DMS153 treated with DMSO at 0.1 percent for 48 hours (cell line): ENCODE measurements at regions not wholly inside any gene's neighbourhood (a gene's known extent, or its start where the extent isn't known, plus 50 kb on each side); places are given as distances from the start of the nearest gene placed in this dataset.

Source experiments
- DNase-seq: peaks from one replicate; lab custom pipeline; 2025; ENCODE audit not compliant: unreplicated experiment; lab: John Stamatoyannopoulos, UW

DNA sequence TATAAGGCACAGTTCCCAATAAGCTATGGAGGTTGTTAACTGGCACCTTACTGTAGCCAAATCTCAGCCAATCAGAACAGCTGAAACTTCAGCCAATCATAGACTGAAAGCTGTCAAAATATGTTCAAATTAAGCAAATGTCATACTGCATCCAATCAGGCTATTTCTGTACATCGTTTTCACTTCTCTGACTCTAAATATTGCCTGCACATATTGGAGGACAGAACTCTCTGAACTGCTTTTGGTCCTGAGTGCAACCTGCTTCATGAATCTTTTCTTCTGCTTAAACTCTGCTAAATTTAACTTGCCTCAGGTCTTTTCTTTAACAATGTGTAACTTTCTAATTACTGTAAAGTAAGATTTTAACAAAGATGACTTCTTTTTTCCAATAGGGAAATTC lies 1198.9 kb upstream of the PCDH7 start:
- no peak for DNase-seq

DNA sequence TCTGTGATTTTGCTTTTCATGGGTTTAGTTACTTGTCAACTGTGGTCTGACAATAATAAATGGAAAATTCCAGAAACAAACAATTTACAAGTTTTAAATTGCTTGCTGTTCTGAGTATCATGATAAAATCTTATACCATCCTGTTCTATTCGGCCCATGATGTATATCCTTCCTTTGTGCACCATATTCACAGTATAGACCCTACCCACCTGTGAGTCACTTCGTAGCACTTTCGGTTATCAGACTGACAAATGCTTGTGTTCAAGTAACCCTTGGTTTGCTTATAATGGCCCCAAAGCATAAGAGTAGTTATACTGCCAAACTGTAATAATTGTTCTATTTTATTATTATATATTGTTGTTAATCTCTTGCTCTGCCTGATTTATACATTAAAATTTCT lies 1183.4 kb upstream of the PCDH7 start:
- DNase-seq: no peak

DNA sequence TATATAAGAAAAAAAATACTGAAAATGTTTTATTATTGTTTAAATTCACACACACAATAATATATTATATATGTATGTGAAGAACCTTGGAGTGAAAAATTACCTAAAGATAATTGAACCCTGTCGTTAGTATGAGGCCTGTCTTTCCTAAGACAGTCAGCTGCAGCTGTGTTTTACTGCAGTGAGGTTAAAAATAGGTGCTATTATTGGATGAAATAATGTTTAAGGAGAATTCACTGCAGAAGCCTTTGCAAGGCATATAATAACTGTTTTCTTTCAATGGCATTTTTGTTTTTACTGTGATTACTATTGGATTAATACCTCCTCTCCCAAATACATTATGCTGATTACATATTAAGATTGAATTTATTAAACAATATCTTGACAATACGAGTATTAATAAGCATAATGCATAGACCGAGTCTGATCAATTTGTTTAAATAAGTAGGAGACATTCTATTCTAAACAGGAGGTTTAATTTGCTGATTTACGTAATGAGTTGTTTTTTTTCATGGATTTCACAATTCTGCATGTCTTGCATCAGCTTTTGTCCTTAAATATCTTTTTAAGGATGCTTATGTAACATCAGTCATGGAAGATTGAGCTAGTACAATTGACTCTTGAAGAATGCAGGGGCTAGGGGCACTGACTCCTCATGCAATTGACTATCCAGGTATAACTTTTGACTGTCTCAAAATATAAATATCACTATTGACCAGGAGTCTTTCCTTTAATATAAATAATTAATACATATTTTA lies 1181.1 kb upstream of the PCDH7 start:
- no peak for DNase-seq

DNA sequence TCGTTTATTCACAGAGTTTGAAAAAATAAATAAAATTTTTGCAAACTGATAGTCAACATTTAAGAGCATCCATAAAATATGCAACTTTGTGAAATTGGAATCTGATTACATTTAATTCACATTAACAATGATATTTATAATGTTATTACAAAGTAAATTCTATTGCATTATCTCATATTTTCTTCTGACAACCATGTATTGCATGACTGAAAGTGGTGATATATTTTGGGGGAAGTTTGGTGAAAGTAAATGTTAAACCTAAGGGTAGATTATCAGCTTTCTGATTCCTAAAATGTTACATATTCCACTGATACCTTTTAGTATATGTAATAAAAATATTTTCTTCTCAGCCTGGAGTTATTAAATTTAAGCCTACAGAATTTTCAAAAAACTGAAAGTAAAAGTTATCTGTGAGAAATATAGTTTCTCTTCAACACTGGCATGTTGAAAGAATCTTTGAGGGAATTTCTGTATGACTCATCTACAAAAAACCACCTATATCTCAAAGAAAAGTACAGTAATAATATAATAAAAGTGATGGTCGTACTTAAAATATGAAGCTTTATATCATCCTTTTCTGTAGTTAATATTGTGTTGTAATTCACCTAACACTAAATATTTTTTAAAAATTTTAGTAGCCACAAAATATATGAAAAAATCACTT lies 1179.6 kb upstream of the PCDH7 start:
- no peak for DNase-seq

DNA sequence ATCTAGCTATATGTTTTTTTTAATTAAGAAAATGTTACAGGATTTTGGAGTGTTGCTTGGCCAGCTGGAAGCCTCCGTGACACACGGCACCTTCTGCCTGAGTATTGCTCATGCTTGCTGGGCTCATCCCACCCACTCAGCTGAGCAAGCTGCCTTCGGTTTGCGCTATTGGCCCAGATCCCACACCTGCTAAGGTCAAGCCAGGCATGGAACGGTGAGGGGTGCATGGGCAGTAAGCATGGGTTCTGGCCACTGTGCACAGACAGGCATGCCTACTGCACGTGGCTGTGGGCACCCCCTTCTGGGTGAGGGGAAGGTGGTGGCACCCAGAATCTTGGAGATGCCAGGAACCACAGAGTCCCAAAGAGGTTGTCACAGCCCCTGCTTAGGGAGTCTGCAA lies 1178.4 kb upstream of the PCDH7 start:
- no peak for DNase-seq

DNA sequence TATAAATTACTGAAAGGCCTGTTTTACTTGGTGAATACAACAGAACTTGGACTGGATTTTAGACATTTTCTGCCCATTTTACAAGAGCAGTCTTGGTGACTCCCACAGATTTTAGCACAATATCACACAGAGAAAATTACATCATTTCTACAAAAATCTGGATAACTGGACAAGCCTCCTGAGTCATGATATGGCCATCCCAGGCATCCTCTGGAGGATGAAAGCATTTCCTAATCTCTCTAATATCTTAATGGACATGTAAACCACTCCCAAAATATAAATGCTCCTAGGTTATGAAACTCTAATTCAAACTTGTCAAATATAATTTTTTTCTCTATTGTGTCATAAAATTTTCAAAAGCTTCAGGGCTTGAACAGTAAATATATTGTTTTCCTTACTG lies 1170.8 kb upstream of the PCDH7 start:
- DNase-seq: no peak

DNA sequence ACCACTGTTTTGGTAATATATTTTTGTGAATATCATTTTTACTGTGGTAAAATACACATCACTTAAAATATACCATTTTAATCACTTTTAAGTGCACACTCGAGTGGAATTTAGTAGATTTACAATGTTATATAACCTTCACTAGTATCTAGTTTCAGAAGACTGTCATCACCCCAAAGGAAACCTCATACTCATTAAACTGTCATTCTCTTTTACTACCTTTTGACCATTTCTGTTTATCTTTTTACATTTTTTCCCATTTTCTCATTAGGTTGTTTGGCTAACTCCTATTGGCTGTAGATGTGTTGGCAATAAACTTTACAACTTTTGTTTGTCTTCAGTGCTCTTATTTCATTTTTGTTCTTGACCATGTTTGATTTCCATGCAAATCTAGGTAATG lies 1168.3 kb upstream of the PCDH7 start:
- no peak for DNase-seq

DNA sequence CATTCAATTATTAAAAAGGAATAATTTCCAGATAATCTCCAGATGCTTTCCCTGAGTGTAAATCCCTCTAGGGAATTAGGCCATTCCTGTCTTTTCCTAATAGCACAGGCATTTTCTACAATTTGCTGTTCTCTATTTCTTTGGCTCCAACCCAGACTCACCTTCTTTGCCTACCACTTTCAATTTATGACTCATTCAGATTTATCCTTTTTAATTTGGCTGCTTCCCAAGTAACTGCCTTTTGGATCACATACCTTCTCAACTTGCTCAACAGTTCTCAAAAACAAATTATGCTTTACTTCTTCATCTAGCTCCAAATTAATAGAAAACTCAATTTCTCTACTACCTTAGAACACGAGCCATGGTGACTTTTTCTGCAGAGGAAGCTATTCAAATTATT lies 1166.3 kb upstream of the PCDH7 start:
- no peak for DNase-seq

DNA sequence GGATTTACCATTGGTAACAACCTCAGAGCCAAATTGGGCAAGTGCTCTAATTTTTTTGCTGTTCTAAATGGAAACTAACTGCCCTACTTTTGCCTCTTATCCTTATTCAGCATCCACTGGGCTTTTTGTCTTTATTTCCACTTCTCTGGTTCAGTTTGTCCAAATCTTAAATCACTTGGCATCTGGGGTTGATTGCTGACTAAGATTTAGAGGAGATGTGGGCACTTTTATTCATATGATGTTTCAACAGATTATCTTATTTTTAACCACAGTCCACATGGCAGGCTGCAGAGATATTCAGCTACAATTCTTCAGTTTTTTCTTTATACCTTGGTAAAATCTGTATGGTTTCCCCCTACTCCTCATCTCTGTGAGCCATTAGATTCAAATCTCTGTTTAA lies 1161.4 kb upstream of the PCDH7 start:
- DNase-seq: no peak

DNA sequence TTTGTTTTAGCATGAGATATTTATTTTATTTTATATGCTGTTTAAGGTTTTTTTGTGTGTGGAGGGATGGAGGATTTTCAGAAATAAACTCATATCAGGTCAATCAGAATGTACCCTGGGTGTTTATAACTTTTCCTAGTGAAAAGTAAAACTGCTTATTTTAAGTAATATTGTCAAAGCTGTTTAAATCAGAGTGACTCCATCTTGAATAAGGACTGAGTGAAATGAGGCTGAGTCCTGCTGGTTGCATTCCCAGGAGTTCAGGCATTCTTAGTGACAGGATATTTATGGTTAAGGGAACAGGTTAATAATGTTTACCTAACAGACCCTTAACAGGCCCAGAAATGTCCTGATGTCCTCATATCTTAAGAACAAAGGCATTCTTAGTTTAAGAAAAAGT lies 1160.9 kb upstream of the PCDH7 start:
- no peak for DNase-seq

DNA sequence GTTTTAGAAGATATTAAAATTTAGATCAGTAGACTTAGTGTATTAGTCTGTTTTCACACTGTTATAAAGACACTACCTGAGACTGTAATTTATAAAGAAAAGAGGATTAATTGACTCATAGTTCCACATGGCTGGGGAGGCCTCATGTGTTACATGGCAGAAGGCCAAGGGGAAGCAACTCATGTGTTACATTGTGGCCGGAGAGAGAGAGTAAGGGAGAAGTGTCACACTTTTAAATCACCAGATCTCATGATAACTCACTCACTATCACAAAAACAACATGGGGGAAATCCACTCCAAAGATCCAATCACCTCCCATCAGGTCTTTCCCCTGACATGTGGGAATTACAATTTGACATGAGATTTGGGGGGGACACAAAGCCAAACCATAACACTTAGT lies 1159.7 kb upstream of the PCDH7 start:
- no peak for DNase-seq

DNA sequence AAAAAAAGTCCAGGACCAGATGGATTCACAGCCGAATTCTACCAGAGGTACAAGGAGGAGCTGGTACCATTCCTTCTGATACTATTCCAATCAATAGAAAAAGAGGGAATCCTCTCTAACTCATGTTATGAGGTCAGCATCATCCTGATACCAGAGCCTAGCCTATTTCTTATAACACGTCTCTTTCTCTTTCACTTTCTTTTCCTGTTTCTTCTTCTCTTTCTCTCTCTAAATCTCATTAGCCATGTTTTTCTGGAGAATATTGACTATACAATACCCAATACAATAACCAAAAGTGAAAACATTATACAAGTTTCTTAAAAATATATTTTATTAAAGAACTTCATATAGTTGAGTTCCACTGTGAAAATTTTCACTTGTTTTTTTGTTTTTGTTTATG lies 1154.9 kb upstream of the PCDH7 start:
- no peak for DNase-seq

DNA sequence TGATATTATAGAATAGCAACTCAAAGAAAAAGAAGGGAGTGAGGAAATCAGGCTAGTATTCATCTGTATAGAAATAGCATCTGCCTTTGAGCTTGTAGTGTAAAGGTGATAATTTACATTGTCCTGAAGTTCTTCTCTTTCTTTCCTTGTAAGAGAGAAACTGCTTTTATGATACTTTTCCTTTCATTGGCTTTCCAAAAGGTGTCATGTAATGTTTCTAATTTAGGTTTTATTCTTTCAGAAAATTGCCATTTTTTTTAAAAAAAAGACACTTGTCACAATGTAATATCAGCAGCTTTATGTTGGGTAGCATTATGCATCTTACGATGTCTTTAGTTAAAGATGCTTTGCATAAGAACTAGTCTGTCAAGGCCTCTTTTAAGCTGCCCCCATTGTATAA lies 1153.8 kb upstream of the PCDH7 start:
- no peak for DNase-seq

DNA sequence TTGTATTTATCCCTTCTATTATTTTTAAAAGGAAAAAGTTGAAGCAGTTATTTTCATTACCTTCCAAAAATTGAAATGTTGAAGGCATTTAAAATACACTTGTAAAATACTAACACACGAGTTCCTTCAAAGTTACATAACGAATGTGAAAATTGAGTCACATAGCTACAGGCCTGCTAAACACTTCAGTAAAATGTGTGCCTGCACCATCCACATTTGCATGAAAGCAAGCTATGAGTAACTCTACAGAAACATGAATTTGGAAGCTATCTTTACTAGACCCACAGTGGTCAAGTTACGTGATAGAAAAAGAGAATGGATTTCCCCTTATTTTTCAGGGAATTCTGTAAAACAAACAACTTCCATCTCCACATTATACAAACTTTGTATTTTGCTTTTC lies 1148.8 kb upstream of the PCDH7 start:
- DNase-seq: no peak

DNA sequence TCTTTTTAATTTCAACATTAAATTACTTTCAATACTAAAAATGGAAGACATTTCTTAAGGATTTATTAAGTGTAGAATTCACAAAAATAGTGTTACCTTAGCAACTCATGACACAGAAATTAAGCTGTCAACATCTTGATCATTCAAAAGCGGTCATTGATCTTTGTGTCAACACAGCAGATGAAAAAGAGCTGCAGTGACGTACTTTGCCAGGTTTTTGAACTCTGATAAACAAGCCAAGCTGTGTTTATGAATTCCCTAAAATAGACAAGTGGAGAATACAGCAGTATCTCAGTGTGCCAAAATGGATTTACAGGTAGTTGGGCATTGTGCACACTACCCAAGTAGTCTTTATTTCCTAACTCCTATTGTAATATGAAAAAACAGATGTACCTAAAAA lies 1141.8 kb upstream of the PCDH7 start:
- DNase-seq: no peak

DNA sequence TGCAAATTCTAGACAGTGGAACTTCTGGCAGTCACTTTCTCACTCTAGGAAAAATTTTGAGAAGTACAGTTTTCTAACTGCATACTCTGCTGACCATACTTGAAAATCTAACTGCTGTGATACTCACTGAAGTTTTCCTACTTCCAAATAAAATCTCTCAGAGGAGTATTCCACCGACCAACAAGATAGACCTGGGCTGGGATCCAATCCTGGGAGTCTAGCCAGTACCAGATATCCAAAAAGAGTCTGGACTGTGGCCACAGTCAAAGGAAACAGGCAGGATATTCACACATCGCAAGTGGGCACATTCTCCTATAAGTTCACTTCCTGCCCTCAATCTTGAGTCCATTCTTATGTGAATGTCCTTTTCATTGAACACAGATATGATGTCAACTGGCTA lies 1138.7 kb upstream of the PCDH7 start:
- no peak for DNase-seq

DNA sequence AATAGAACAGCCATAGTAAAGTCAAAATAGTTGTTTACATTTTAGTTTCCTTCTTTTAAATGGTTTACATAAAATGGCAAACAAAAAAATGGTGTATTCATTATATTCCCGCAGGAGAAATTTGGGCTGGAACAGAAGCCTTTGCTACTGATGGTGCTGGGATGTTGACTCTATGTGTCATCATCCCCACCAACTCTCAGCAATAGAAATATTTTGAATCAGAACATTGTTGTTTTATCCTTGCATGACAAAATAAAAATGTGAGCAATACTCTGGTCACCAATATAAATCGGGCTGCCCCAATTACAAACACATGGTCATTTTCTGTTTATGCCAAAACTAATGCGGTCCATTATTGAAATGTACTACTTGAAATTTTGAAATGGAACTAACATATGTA lies 1131.6 kb upstream of the PCDH7 start:
- no peak for DNase-seq

DNA sequence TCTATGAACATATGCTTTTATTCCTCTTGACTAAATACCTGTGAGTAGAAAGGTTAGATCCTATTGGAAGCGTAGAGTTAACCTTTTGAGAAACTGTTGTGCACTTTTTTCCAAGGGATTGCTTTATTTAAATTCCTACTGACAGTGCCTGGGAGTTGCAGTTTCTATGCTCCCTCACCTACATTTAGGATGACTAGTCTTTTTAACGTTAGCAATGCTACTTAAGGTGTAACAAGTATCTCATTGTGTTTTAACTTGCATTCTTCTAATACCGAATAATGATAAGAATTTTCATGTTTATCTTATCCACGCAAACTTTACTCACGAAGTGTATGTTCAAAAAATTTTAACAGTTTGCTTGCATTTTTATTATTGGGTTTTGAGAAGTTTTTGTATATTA lies 1123.9 kb upstream of the PCDH7 start:
- DNase-seq: no peak

DNA sequence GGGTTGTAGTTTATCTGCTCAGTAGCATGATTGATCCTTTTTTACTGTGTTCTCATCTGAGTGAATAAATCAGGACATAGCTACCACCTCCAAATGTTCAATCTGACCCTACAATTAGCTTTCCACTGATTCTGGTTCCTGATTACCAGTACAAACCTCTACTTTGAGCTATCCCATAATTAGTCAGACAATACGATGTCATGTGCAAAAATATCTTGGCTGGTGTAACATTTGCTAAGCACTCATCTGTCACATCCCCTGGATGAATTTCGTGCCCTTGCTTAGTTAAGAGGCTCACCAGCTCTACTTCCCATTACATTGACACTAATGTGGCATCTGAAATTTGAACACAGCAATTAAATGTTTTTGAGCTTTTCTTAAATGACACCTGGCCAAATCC lies 1101.0 kb upstream of the PCDH7 start:
- DNase-seq: no peak

DNA sequence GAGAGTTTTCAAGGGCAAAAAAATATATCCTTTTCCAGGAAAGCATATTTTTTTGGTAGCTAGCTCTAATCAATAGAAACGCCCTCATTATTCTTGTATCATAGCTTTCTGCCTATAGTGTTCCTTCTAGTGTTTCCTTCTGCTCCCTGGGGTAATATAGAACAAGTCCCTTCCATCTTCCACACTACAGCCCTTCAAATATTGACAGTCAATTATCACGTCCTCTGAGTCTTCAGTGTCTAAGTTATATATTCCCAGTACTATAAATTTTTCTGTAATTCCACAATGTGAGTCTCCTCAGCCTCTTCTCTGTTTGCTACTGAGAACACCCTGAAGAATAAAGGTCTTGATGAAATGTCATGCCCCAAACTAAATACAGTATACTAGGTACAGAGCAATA lies 1088.0 kb upstream of the PCDH7 start:
- DNase-seq: no peak

DNA sequence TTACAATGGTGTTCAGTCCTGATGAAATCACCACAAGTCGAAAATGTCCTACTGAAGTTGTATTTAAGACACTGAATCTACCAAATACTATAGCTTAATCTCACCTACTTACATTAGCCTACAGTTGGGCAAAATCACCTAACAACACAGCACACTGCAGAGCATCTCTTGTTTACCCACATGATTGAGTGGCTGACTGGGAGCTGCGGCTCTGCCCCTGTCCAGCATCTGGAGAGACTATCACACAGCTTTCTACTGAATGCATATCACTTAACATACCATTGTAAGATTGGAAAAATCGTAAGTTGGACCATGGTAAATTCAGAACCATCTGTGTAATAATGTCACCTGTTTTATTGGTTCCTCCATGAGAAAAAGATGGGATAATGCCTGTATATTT lies 1083.2 kb upstream of the PCDH7 start:
- DNase-seq: no peak

DNA sequence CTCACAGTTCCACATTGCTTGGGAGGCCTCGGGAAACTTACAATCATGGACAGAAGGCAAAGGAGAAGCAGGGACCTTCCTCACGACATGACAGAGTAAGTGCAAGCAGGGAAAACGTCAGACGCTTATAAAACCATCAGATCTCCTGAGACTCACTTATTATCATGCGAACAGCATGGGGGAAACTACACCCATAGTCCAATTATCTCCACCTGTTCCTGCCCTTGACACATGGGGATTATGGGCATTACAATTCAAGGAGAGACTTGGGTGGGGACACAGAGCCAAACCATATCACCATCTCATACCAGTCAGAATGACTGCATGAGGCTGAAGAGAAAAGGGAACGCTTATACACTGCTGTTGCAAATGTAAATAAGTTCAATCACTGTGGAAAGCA lies 1066.9 kb upstream of the PCDH7 start:
- DNase-seq: no peak

DNA sequence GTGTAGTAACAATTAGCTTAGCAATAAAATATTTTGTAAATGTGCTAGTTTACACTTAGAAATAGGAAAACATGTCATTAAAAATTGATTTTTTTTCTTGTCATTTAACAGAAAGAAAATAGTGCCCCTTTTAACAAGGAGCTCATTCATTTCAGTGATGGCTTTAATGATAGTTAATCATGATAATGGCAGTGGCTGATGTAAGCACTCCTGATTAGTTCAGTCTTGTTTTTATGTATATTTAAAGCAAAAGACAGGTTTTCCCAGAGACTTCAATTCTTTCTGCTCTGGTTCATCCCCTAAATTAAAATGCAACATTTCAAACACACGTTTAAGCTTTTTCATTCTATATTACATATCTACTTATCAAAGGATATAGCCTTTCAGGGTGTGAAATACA lies 1039.5 kb upstream of the PCDH7 start:
- no peak for DNase-seq
